K562 (cell line): ENCODE measurements at regions not wholly inside any gene's neighbourhood (a gene's known extent, or its start where the extent isn't known, plus 50 kb on each side); places are given as distances from the start of the nearest gene placed in this dataset.

Experiments
- ATAC-seq: fragments of 200-7000 bp; cut with Tn5 transposase; 3 replicates; pipeline ENCODE4 v1.9.1; 2020; ENCODE audit warnings: moderate library complexity
- BruUV-seq: library from RNA; stranded (reverse); fragments of 400-500 nt; replicated peaks from 2 replicates; lab custom pipeline; 2021; lab: Mats Ljungman, UMichigan
- CTCF ChIA-PET: fragments of 300-600 bp; formaldehyde crosslinking; extraction: SDS; loops from one replicate; lab custom pipeline; 2021; ENCODE audit warnings: low intra/inter-chr PET ratio; lab: Yijun Ruan, JAX
- POLR2A ChIA-PET: fragments of 300-600, 350-650 bp; sonication (Branson Sonifier 250); formaldehyde crosslinking; extraction: SDS; loops from one replicate; lab custom pipeline; 2021; ENCODE audit warnings: antibody characterized with exemption, inconsistent platforms; lab: Yijun Ruan, JAX
- DNase-seq, 4 experiments: peaks; one replicate each; pipeline versions ENCODE4 v3.0.0 to v3.0.0-alpha.2; 2011 to 2018; ENCODE audit warnings: low spot score in 3 of 4, mixed read lengths in 3 of 4; ENCODE audit errors: extremely low read depth in 1 of 4
- FAIRE-seq: peaks from 2 replicates; lab custom pipeline; 2011; peaks lifted over from hg19 to GRCh38; lab: Jason Lieb, UNC
- H2AFZ ChIP-seq: 2 replicates; pipeline ENCODE4 v1.6.0; 2011; ENCODE audit warnings: low read depth, low read length, control low read depth, inconsistent platforms
- H3K27ac ChIP-seq: fragments of 200-600 bp; 3 replicates; pipeline ENCODE4 v1.8.0; 2011; ENCODE audit warnings: low read depth, mild to moderate bottlenecking, control low read depth, inconsistent platforms, low read length, moderate library complexity, mixed read lengths; ENCODE audit errors: extremely low read depth
- H3K27me3 ChIP-seq, 2 experiments: fragments of 300-600 bp in 1 of 2; 2 replicates in 1 of 2; 3 replicates in 1 of 2; pipeline versions ENCODE4 v1.6.0 to v1.8.0; 2011; ENCODE audit warnings: inconsistent platforms in 2 of 2, low read length in 2 of 2, mild to moderate bottlenecking in 1 of 2, mixed read lengths in 1 of 2, moderate library complexity in 1 of 2; ENCODE audit not compliant: control insufficient read depth in 2 of 2, insufficient read depth in 2 of 2
- H3K36me3 ChIP-seq: fragments of 300-600 bp; 3 replicates; pipeline ENCODE4 v1.8.0; 2011; ENCODE audit warnings: mild to moderate bottlenecking, low read length, inconsistent platforms; ENCODE audit not compliant: control insufficient read depth, insufficient read depth
- H3K4me1 ChIP-seq, 2 experiments: fragments of 200-600 bp in 1 of 2; replicated peaks in 1 of 2; 2 replicates in 1 of 2; 3 replicates in 1 of 2; pipeline versions ENCODE4 v1.5.1 to v1.8.0; 2011; ENCODE audit warnings: inconsistent platforms in 2 of 2, low read length in 2 of 2, mild to moderate bottlenecking in 1 of 2, mixed read lengths in 1 of 2, moderate library complexity in 1 of 2; ENCODE audit not compliant: control insufficient read depth in 2 of 2, insufficient read depth in 2 of 2
- H3K4me2 ChIP-seq: 2 replicates; pipeline ENCODE4 v1.6.1; 2011; ENCODE audit warnings: low read length, control low read depth, inconsistent platforms, mixed read lengths; ENCODE audit not compliant: insufficient read depth
- H3K4me3 ChIP-seq: fragments of 200-600 bp; sonication (generic), shearing (Covaris generic); 2 replicates; pipeline ENCODE4 v1.5.1; 2016; ENCODE audit warnings: control low read depth, inconsistent platforms
- H3K79me2 ChIP-seq: fragments of 200-600 bp; 3 replicates; pipeline ENCODE4 v1.8.0; 2011; ENCODE audit warnings: low read length, inconsistent platforms; ENCODE audit not compliant: control insufficient read depth, insufficient read depth
- H3K9ac ChIP-seq, 2 experiments: 2 replicates each; pipeline versions ENCODE4 v1.6.0 to v1.6.1; 2011; ENCODE audit warnings: low read depth in 2 of 2, low read length in 2 of 2, control low read depth in 1 of 2, inconsistent platforms in 1 of 2, mild to moderate bottlenecking in 1 of 2, mixed read lengths in 1 of 2; ENCODE audit not compliant: insufficient read depth in 1 of 2
- H3K9me1 ChIP-seq: one replicate; pipeline ENCODE4 v1.6.0; 2011; ENCODE audit warnings: inconsistent platforms, mild to moderate bottlenecking, low read length, moderate library complexity; ENCODE audit not compliant: control insufficient read depth, insufficient read depth
- H3K9me3 ChIP-seq: replicated peaks from 2 replicates; pipeline ENCODE4 v1.5.1; 2011; ENCODE audit warnings: low read depth, low read length, inconsistent platforms; ENCODE audit not compliant: control insufficient read depth, insufficient read depth
- H4K20me1 ChIP-seq: replicated peaks from 2 replicates; pipeline ENCODE4 v1.6.1; 2011; ENCODE audit warnings: low read length, inconsistent platforms, mixed read lengths; ENCODE audit not compliant: control insufficient read depth, insufficient read depth
- ESRRA ChIP-seq: fragments of 450-650 bp; IDR thresholded peaks from 2 replicates; pipeline ENCODE4 v1.6.1; 2014; ENCODE audit warnings: low read depth, mild to moderate bottlenecking, moderate library complexity, borderline replicate concordance
- MAFG ChIP-seq: fragments of 450-650 bp; conservative IDR thresholded peaks from 2 replicates; pipeline ENCODE4 v1.6.1; 2016; ENCODE audit warnings: missing genetic modification characterization, missing compliant biosample characterization
- MXD1 ChIP-seq: fragments of 250-450 bp; sonication (Bioruptor Pico); IDR thresholded peaks from 2 replicates; pipeline ENCODE4 v1.8.0; 2021; ENCODE audit warnings: borderline replicate concordance, mild to moderate bottlenecking, moderate library complexity; ENCODE audit not compliant: poor library complexity, severe bottlenecking
- RBM17 ChIP-seq: fragments of 200-400 bp; formaldehyde crosslinking; IDR thresholded peaks from 2 replicates; pipeline ENCODE4 v1.6.1; 2017; ENCODE audit warnings: low read depth, mild to moderate bottlenecking, low read length, borderline replicate concordance
- STAG1 ChIP-seq: sonication (generic); formaldehyde crosslinking; IDR thresholded peaks from 2 replicates; pipeline ENCODE4 v1.5.0; 2020; ENCODE audit warnings: missing genetic modification reagents, borderline replicate concordance
- TSHZ1 ChIP-seq: fragments of 250-450 bp; sonication (Bioruptor Pico); IDR thresholded peaks from 2 replicates; pipeline ENCODE4 v1.4.0; 2020; ENCODE audit warnings: mild to moderate bottlenecking, moderate library complexity
- ZC3H11A ChIP-seq: IDR thresholded peaks from 2 replicates; pipeline ENCODE4 v1.6.1; 2012; ENCODE audit warnings: low read depth, low read length, improper control_type of control experiment
- ZFX ChIP-seq: sonication (generic); formaldehyde crosslinking; IDR thresholded peaks from 2 replicates; pipeline ENCODE4 v1.8.0; 2022; ENCODE audit warnings: mild to moderate bottlenecking, missing genetic modification reagents, moderate library complexity
- ZHX1 ChIP-seq: fragments of 150-350 bp; conservative IDR thresholded peaks from 2 replicates; pipeline ENCODE4 v1.6.1; 2014; ENCODE audit warnings: low read length
- ZNF197 ChIP-seq: fragments of 200-800 bp; sonication (Bioruptor generic); IDR thresholded peaks from 2 replicates; pipeline ENCODE4 v1.6.1; 2016; ENCODE audit warnings: low read depth, missing genetic modification characterization, missing compliant biosample characterization
- ZNF277 ChIP-seq: fragments of 250-450 bp; sonication (Bioruptor Pico); IDR thresholded peaks from 2 replicates; pipeline ENCODE4 v1.8.0; 2022; ENCODE audit warnings: inconsistent platforms, mild to moderate bottlenecking, moderate library complexity, borderline replicate concordance
- ZNF696 ChIP-seq: fragments of 250-450 bp; sonication (Bioruptor Pico); conservative IDR thresholded peaks from 2 replicates; pipeline ENCODE4 v1.4.0; 2020; ENCODE audit warnings: mild to moderate bottlenecking, moderate library complexity
- ZSCAN32 ChIP-seq: fragments of 450-650 bp; formaldehyde crosslinking; IDR thresholded peaks from 2 replicates; pipeline ENCODE4 v1.4.0; 2020; ENCODE audit warnings: mild to moderate bottlenecking, moderate library complexity
- WGBS: fragments of 100-300 bp; shearing (Covaris generic); methylation state at CpG from one replicate; pipeline ENCODE4 v1.1.6; 2016; ENCODE audit warnings: low coverage, mixed read lengths; ENCODE audit not compliant: insufficient coverage; ENCODE audit errors: missing lambda C conversion rate; 5-methylcytosine and 5-hydroxymethylcytosine counted together
- in situ Hi-C: fragments of 300-500 bp; cut with MboI; formaldehyde crosslinking; loops from 4 replicates; pipeline ENCODE4 v1.15.0; 2018; ENCODE audit warnings: inconsistent platforms, mixed read lengths
- intact Hi-C: fragments of 100-400 bp; cut with micrococcal nuclease; formaldehyde crosslinking; loops from 2 replicates; pipeline ENCODE4 v1.14.2; 2022

GRCh38 chr1:187549540-187549939 is 720.8 kb downstream of the PLA2G4A start:
- no peak overlapping the region for H3K4me3 ChIP-seq
- H2AFZ ChIP-seq = no peak overlapping the region
- BruUV-seq = no TSS peak
- no peaks in the 10 kb centered on the region for H3K79me2 ChIP-seq
- ChIA-PET POLR2A (no interaction called here), CTCF (no interaction called here)
- H3K4me2 ChIP-seq = no peak overlapping the region
- FAIRE-seq = no peak
- TF ChIP-seq TSHZ1 (CRISPR knock-in tag) (no peak), ZSCAN32 (no peak), ZC3H11A (no peak), ZNF277 (CRISPR knock-in tag) (no peak), RBM17 (no peak), ZNF696 (CRISPR knock-in tag) (no peak), ZFX (CRISPR knock-in tag) (no peak), MXD1 (CRISPR knock-in tag) (no peak), MAFG (tag) (no peak), STAG1 (no peak), ZHX1 (no peak), ESRRA (no peak), ZNF197 (no peak)
- DNase-seq = no peak
- intact Hi-C loops = no loop called here
- no peaks in the 10 kb centered on the region for H3K4me1 ChIP-seq
- H3K36me3 ChIP-seq = no peaks in the 10 kb centered on the region
- no peak overlapping the region for H3K27ac ChIP-seq
- 0% methylated on average over 3 of the region's 3 CpGs for WGBS
- no peaks in the 10 kb centered on the region for H3K9me1 ChIP-seq
- H3K9ac ChIP-seq = no peak overlapping the region
- H4K20me1 ChIP-seq = no peaks in the 10 kb centered on the region
- no peaks in the 10 kb centered on the region for H3K27me3 ChIP-seq
- ATAC-seq = no peak
- H3K9me3 ChIP-seq = no peaks in the 10 kb centered on the region
- in situ Hi-C loops = no loop called here
